Right renal cortex interstitium (tissue), 3 donors: ENCODE measurements at regions not wholly inside any gene's neighbourhood (a gene's known extent, or its start where the extent isn't known, plus 50 kb on each side); places are given as distances from the start of the nearest gene placed in this dataset.
A peak's percentile ranks its signal among the peaks of the same experiment; 100 is the strongest.

Source experiments
- DNase-seq, 3 donors: peaks; one replicate each; pipeline ENCODE4 v3.0.0-alpha.2; 2013; ENCODE audit warnings: low read depth in 3 of 3, low spot score in 2 of 3

DNA sequence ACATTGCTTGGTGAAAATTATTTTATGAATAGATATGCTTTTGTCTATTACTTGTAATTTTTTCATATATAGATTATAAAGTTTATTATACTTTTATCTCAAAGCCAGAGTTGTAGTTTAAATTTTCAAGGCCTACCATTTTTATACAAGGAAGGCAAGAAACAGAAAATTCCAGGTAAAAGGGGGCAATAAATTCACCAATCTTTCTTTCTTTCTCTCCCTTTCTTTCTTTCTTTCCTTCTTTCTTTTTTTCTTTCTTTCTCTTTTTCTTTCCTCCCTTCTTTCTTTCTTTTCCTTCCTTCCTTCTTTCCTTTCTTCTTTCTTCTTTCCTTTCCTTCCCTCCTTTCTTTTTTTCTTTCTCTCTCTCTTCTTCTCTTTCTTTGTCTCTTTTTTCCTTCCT, 529.4 kb downstream of the PCDH17 start:
- DNase-seq: no peak

DNA sequence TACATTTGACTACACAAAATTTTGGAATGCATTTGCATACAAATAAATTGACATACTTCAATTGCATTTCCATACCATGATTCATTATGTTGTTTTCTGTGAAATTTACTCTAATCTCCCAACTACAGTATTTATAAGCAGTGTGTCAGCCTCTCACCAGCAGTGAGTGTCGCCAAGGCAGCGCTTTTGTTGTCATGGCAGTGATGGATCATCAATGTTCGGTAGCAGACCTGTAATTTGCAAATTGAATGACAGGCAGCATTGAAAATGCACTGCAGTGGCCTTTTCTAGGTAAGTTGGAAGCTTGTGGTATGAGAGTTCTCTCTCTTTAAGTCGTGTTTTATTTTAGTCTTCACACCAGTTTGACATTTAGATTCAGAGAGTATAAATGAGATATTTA, 534.1 kb downstream of the PCDH17 start:
- DNase-seq: no peak

DNA sequence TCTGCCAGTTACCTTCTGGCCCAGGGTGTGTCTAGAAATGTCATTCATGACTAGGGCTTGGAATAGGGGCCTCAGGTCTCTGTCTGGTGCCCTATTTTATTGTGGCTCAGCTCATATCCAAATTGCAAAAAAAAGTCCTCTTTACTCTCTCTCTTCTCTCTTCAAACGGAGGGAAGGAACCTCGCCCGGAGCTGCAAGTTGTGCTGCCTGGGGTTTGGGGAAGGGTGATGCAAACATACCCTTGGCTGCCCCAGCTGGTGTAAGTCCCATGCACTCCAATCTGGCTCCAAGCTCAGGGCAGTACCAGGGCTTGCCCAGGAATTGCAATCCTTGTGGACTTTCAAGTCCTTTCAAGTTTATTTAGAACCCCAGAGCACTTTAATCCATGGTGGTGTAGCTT, 549.6 kb downstream of the PCDH17 start:
- no peak for DNase-seq

DNA sequence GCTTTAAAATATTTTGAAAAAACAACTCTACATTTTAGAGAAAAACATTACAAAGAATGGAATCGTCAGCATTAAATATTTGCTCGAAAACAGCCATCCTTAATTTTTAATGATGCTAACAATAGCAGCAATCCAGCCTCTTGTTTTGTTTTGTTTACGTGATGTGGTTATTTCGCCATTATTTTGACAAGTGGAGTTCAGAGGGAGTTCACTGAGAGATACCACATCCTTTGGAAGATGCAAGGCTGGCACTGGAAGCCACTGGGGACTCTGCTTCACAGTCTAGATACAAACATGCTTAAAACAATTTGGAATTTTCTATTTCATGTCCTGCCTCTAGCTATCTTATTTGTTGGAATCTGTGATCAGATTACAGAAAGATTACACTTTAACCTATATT, 556.3 kb downstream of the PCDH17 start:
- DNase-seq: no peak

DNA sequence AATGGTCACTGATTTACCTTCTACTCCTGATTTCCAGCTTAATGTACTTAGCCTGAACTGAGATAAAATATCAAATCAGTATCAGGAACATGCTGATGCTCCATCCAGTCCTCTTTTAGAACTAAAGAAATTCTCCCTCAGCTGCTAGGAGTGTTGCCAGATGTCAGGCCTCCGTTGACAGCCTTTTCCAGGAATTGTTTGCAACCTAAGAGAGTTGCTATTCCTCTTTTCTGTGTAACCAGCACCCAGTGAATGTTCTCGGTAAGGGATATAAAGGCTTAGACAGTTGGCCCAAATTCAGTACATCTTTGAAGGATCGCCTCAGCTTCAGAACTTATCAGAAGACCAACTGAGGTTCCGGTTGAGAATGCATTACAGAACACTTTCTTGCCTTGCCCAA, 559.0 kb downstream of the PCDH17 start:
- DNase-seq: no peak

DNA sequence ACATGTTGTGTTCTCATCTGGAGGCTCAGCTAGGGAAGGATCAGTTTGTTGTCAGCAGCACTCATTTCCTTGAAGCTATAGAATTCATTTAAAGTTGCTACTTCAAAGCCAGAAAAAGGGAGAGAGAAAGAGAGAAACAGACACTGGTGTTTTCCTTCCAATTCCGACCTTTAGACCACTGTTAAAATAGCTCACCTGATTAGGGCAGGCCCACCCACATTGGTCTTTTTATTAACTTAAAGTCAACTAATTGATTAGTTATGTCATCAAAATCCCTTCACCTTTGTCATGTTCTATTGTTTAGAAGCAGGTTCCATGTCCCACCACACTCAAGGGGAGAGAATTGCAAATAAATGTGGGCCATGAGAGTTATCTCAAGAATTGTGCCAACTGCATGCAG, 560.2 kb downstream of the PCDH17 start:
- no peak for DNase-seq

DNA sequence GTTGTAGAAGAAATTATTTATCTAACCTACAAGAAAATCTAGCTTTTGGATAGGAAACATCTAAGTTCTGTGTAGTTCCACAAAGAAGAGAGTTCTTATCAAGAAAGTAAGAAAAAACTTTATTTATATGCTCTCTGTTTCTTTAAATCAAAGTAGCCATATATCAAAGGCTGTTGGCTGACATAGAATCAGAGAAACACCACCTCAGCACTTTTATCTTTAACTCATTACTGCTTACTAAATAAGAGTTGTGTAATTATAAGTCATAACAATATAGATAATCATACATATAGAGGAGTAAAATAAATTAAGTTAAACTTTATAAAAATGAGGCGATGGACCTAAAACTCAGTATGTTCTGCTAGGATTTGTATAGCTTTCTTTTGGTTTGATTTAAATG, 570.6 kb downstream of the PCDH17 start:
- DNase-seq: no peak

DNA sequence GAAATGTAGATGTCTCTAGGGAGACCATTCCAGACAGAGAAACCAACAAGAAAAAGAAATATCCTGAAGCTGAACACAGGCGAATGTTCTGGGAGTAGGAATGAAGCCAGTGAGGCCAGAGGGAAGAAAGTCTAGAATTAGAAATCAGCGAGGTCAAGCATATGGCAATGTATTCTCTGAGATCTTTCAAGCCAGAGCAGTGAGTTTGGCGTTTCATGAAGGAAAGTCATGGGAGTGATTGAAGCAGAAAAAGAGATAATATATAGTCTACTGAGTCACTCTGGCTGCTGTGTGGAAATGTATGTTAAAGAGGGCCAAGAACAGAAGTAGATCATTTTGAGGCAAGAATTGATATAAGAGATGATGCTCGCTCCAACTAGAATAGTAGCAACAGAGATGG, 576.0 kb downstream of the PCDH17 start:
- DNase-seq: no peak

DNA sequence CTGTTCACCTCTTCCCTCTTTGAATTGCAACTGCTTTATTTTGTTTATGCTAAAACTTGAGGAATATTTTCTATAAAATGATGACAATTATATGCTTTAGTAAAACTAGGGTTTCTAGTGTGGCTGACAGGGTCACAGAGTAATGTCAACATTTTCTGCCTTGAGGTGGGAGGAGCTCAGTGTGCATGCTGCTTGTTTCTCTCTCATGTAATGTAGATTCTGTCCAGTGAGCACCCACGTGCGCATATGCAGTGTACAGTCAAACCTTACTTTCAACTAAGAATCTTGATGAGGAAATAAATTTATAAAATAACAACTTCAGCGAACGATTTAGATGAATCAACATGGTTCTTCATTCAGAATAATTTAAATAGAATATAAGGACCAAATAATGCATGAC, 603.9 kb downstream of the PCDH17 start:
- no peak for DNase-seq

DNA sequence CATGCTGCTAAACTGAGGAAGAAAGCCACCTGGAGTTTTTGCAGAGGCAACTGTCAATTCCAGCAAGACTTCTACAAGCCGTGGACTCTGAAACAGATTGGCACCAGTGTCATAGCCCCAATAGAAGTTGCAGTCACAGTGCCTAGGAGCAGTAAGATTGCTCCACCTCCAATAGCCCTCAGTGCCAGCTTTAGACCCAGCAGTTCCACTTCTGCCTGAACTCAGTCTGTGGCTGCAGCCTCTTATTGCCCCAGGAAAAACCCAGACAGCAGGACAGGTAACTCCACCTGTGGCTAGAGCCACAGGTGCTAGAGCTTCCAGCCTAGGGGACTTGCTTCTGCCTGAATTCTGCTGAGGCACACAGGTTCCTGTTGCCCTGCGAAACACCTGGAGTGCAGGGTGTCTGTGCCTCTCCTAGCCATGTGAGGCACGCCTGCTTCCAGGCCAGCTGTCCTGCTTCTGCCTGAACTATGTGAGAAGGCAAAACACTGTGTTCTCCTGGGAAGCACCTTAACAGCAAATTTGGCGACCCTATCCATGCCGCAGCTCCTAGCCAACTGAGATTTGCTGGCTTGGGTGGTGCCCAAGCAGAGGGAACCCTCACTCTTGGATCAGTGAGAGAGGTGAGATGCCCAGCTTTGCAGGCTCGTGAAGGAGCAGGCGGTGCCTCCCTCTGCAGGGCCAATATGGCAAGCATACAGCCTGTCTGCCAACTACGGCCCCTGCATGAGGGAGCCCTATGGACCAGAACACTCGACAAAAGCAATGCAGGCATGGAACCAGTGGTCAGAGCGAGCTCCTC, 607.6 kb downstream of the PCDH17 start:
- no peak for DNase-seq

DNA sequence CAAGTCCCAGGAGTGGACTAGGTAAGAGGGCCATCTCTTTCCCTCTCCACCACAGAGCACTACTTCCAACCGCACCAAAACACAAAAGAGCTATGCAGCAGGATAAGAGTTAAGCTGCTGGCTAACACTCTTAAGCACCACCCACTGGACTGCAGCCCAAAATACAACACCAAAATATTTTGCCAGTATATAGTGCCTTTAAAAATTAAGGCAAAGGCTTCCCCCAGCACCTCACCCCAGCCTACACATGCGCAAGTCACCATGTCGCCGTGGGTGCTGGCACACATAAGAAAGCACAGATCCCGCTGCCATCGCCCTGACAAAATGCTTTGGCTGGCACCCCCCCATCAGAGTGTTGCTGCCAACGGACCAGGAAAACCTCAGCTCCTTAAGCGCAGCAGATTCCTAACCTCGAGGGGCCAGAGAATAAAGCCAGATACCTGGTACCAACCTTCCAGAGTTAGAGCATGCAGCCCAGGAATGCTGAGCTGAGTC, 608.3 kb downstream of the PCDH17 start:
- no peak for DNase-seq

DNA sequence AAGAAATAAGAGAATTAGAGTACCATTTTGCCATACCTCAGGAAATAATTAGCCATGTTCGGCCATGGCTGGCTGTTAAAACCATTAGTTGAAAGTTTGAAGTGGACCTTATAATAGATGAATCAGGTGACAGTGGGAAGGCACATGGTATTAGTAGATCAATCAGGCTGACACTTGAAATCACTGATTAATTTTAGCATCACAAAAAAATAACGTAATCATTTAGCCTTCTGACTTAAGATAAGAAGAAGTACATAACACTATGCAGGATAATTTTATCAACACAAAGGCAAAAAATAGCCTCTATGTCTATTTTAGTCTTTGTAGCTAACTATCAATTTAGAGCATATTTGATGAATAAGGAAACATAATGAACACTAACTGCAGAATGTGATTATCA, 615.5 kb downstream of the PCDH17 start:
- DNase-seq: no peak

DNA sequence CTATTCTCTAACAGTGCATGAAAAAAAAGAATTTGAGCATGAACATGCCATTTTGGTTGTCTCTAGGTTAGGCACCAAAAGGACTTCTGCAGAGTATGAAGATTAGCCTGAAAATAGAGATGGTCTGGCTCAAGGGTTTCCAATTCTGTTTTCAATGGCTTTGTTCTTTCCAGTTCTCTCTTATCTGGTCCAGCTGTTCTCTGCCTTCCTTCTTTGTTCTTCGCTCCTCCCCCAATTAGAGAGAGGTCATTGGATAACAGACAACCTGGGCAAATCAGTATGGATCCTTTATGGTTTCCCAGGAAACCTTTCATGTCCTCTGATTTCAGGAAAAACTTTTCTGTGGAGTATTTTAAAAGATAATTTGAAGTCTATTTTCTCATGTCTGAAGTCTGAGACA, 623.4 kb downstream of the PCDH17 start:
- DNase-seq: no peak

DNA sequence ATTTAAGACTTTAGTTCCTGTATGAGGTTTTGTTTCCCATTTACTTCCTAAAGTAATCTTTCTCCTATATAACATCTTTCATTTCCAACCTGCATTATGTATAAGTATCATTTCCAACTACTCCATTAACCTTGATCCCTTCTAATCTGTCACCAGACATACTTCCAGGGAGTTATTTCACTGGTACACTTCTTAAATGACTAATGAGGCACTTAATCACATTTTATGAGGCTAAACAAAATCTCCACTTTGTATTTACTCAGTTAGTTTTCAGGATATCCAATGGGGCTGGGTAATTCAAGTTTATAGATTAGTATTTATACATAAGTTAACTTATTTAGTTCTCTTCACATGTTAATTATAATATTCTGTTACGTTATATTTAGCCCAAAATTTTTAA, 634.7 kb downstream of the PCDH17 start:
- DNase-seq: peak in 1 of 3 donors; percentile 12

DNA sequence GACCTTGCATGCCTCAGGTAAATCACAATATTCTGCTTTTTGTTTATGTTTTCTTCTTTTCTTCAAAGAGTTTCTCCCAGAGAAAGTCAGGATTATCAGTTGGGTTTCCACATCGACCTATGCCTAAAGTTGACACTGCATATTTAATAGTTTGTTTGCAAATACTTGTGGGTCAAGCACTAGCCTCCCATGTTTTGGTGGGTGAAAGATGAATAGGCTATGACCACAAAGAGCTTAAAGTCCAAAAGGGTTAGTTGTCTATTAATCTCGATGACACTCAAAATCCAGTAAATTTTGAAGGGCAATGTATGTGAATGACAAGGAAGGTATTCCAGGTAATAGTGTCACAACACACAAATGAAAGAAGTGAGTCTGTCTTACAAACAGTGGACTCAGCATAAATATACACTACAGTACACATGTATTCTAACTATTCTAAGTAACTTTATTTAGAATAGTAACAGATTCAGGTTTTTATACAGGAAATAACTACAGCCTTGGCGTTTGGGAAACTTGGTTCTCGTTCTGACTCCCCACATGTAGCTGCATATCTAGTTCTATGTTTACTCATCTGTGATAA, 667.1 kb downstream of the PCDH17 start:
- DNase-seq: no peak

DNA sequence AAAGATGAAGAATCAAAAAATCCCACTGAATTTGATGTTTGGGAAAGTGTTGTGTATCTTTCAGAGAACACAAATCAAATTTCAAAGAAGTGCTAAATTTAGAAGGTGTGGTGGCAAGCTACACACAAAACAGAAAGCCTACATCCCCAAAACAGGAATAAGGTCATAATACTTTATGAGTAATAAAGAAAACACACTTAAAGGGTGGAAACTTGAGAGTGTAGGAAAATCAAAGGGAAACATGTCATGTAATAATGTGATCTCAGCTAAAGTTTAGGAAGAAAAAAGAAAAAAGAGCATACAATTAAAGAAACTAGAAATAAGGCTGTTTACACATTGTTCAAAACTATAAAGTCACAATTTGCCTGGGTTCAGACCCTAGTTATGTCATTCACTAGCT, 668.7 kb downstream of the PCDH17 start:
- no peak for DNase-seq

DNA sequence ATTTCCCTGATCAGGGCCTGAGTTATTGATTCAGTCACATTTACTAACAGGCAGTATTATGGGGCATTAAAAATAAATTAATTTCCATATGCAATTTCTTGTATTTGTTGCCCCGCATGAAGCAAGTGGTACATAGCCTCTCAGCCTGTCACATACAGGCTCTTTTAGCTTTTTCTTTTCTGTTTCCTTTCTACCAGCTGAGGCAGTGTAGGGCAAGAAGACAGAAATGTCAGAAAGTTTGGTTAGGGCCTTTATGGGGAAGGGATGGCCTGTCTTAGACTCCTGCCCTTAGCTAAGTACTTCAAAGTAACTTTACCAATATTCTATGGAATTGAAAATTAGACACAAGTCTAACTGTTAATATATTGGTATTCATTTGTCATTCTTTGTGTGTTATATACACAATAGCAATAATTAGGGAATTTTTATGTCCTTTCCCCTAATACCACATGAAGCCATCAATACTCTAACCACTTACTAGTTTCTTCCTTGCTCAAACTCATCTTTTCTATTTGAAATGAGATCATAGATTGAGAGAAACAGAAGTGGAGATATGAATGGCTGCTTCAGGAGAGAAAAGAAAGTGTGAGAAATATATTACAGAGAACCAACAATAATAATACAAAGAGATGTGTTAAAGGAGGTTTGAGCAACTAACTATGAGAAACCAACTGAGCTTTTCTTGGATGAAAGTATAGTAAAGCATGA, 669.6 kb downstream of the PCDH17 start:
- no peak for DNase-seq

DNA sequence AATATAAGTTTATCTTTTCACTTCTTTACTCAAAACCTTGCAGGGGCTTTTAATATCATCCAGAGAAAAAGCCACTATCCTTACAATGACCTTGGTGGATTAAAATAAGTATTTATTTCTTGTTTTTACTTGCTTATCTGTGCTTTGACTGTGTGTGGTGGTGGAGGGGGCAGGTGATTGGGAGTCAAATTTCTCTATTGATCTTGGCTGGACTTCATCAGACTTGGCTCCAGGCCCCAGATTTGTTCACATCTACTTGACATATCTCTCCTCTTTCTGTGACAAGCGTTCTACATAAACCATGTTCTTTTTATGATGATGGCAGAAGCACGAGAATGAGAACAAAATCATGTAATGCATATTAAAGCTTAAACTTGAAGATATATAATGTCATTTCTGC, 670.8 kb downstream of the PCDH17 start:
- no peak for DNase-seq

DNA sequence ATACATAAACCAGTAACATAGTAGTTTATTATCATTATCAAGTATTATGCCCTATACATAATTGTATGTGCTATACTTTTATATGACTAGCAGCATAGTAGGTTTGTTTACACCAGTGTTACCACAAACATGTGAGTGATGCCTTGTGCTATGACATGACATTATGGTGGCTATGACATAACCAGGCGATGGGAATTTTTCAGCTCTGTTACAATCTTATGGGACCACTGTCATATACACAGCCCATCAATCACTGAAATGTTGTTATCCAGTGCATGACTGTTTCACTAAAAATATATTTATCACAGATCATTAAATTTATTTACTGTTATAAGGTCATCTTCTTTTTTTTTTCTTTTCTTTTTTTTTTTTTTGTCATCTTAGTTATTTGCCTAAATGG, 674.5 kb downstream of the PCDH17 start:
- DNase-seq: no peak

DNA sequence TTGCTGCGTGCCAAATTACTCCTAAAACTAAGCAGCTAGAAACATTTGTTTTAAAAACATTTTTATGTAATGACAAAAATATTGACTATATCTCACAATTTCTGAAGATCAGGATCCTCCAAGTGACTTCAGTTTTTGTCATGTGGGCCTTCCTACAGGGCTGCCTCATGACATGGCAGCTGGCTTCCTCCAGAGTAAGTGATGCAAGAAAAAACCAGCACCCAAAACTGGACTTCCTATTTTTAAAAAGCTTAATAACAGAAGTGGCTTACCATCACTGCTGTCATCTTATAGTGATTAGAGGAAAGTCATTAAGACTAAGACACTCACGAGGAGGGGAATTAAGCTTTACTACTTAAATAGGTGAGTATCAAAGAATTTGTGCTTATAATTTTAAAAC, 681.7 kb downstream of the PCDH17 start:
- no peak for DNase-seq

DNA sequence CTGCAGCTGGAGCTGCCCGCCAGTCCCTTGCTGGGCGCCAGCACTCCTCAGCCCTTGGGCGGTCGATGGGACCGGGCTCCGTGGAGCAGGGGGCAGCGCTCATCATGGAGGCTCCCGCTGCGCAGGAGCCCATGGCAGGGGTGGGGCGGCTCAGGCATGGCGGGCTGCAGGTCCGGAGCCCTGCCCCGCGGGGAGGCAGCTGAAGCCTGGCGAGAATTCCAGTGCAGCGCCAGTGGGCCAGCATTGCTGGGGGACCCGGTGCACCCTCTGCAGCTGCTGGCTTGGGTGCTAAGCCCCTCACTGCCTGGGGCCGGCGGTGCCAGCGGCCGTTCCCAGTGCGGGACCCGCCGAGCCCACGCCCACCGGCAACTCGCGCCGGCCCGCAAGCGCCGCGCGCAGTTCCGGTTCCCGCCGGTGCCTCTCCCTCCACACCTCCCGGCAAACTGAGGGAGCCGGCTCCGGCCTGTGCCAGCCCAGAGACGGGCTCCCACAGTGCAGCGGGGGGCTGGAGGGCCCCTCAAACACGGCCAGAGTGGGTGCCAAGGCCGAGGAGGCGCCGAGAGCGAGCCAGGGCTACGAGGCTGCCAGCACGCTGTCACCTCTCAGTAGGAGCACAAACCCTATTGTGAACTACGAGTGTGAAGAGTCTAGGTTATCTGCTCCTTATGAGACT, 687.1 kb downstream of the PCDH17 start:
- DNase-seq: no peak
